ENCODE measurements at regions not wholly inside any gene's neighbourhood (a gene's known extent, or its start where the extent isn't known, plus 50 kb on each side); places are given as distances from the start of the nearest gene placed in this dataset.
A peak's percentile ranks its signal among the peaks of the same experiment; 100 is the strongest.

DNA sequence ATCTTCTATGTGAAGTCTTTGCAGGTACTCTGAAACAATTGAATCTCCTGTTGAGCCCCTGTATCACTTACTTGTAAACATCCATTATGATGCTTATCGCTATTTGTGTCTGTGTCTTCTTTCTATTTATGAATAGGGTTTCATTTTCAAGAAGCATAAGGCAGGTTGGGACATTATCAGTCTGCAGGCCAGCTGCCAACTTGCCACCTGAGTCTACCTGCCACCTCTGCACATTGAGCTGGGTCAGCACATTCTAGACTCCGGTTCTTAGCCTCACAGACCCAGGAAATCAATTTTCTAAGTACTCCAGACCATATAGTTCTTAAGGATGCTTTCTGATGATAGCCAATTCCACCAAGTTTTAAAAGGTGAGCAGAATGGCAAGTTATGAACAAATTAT, 105.7 kb upstream of the MCTP2 start:
- Mint-ChIP-seq H3K4me3 (no peak overlapping the region), H3K36me3 (ENCODE audit: insufficient read depth in 2 of 2) (no peaks in the 10 kb centered on the region), H3K27me3 (ENCODE audit: low read depth) (no peaks in the 10 kb centered on the region), H3K27ac (no peak overlapping the region), H3K9me3 (no peaks in the 10 kb centered on the region), H3K4me1 (ENCODE audit: low read depth) (no peaks in the 10 kb centered on the region)
- ATAC-seq (replicated peaks in 1 of 2) (no peak), DNase-seq (no peak)

- H3K27ac Mint-ChIP-seq: no peak overlapping the region
- H3K4me3 Mint-ChIP-seq: no peak overlapping the region
- H3K4me1 Mint-ChIP-seq (ENCODE audit: low read depth): no peaks in the 10 kb centered on the region
- ATAC-seq (replicated peaks in 1 of 2): no peak
- H3K27me3 Mint-ChIP-seq (ENCODE audit: low read depth): no peaks in the 10 kb centered on the region
- no peak for DNase-seq
- no peaks in the 10 kb centered on the region for H3K9me3 Mint-ChIP-seq
- no peaks in the 10 kb centered on the region for H3K36me3 Mint-ChIP-seq (ENCODE audit: insufficient read depth in 2 of 2)
Observed at GRCh38 chr15:94125156-94125555, 106.2 kb upstream of the MCTP2 start.

DNA sequence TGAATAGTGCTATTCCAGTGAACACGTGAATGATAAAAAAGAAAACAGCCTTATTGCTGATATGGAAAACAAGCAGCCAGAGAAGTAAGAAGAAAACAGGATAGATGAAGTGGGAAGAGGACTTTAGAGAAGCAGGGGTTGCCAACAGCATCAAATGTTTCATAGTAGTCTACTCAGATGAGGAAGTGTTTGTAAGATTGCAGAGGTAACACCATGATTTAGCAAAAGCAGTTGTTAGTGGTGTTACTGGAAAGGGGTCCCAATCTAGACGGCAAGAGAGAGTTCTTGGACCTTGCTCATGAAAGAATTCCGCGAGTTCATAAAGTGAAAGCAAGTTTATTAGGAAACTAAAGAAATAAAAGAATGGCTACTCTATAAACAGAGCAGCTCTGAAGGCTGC, 108.8 kb upstream of the MCTP2 start:
- DNase-seq: no peak
- H3K27ac Mint-ChIP-seq: no peak overlapping the region
- no peaks in the 10 kb centered on the region for H3K27me3 Mint-ChIP-seq (ENCODE audit: low read depth)
- H3K4me1 Mint-ChIP-seq (ENCODE audit: low read depth): no peaks in the 10 kb centered on the region
- H3K36me3 Mint-ChIP-seq (ENCODE audit: insufficient read depth in 2 of 2): no peaks in the 10 kb centered on the region
- H3K4me3 Mint-ChIP-seq: no peak overlapping the region
- no peaks in the 10 kb centered on the region for H3K9me3 Mint-ChIP-seq
- no peak for ATAC-seq (replicated peaks in 1 of 2)

- ATAC-seq (replicated peaks in 1 of 2) (peak; percentile 99), DNase-seq (peak; percentile 55 to 59)
- no peaks in the 10 kb centered on the region for H3K9me3 Mint-ChIP-seq
- no peak overlapping the region for H3K4me3 Mint-ChIP-seq
- no peaks in the 10 kb centered on the region for H3K4me1 Mint-ChIP-seq (ENCODE audit: low read depth)
- no peak overlapping the region for H3K27ac Mint-ChIP-seq
- H3K36me3 Mint-ChIP-seq (ENCODE audit: insufficient read depth in 2 of 2): no peaks in the 10 kb centered on the region
- no peaks in the 10 kb centered on the region for H3K27me3 Mint-ChIP-seq (ENCODE audit: low read depth)
Observed at GRCh38 chr15:94119923-94120775, 111.2 kb upstream of the MCTP2 start.

GRCh38 chr15:94119298-94119811, 112.0 kb upstream of the MCTP2 start:
- no peaks in the 10 kb centered on the region for H3K4me1 Mint-ChIP-seq (ENCODE audit: low read depth)

GRCh38 chr15:94110476-94111130, 120.8 kb upstream of the MCTP2 start:
- H3K4me3 Mint-ChIP-seq: no peak overlapping the region
- H3K4me1 Mint-ChIP-seq (ENCODE audit: low read depth): no peaks in the 10 kb centered on the region
- no peak for ATAC-seq (replicated peaks in 1 of 2)
- no peaks in the 10 kb centered on the region for H3K36me3 Mint-ChIP-seq (ENCODE audit: insufficient read depth in 2 of 2)
- no peak for DNase-seq
- H3K27ac Mint-ChIP-seq: no peak overlapping the region
- H3K27me3 Mint-ChIP-seq (ENCODE audit: low read depth): peaks cover 24% of the 10 kb centered on the region
- H3K9me3 Mint-ChIP-seq: no peaks in the 10 kb centered on the region

More at GRCh38 chr15:94119298-94119811, 112.0 kb upstream of the MCTP2 start:
- no peaks in the 10 kb centered on the region for H3K27me3 Mint-ChIP-seq (ENCODE audit: low read depth)
- no peak for DNase-seq
- no peak overlapping the region for H3K27ac Mint-ChIP-seq
- H3K36me3 Mint-ChIP-seq (ENCODE audit: insufficient read depth in 2 of 2): no peaks in the 10 kb centered on the region
- no peaks in the 10 kb centered on the region for H3K9me3 Mint-ChIP-seq
- no peak overlapping the region for H3K4me3 Mint-ChIP-seq
- ATAC-seq (replicated peaks in 1 of 2): peak; percentile 15 to 18

GRCh38 chr15:94107652-94108051, 123.7 kb upstream of the MCTP2 start:
- no peaks in the 10 kb centered on the region for H3K4me1 Mint-ChIP-seq (ENCODE audit: low read depth)

GRCh38 chr15:94105760-94106159, 125.6 kb upstream of the MCTP2 start:
- Mint-ChIP-seq H3K27ac (no peak overlapping the region), H3K36me3 (ENCODE audit: insufficient read depth in 2 of 2) (no peaks in the 10 kb centered on the region), H3K4me1 (ENCODE audit: low read depth) (no peaks in the 10 kb centered on the region), H3K9me3 (no peaks in the 10 kb centered on the region), H3K27me3 (ENCODE audit: low read depth) (peaks cover 27% of the 10 kb centered on the region), H3K4me3 (no peak overlapping the region)
- no peak for DNase-seq
- no peak for ATAC-seq (replicated peaks in 1 of 2)

More at GRCh38 chr15:94107652-94108051, 123.7 kb upstream of the MCTP2 start:
- Mint-ChIP-seq H3K27ac (no peak overlapping the region), H3K4me3 (no peak overlapping the region), H3K27me3 (ENCODE audit: low read depth) (peaks cover 30% of the 10 kb centered on the region), H3K9me3 (no peaks in the 10 kb centered on the region), H3K36me3 (ENCODE audit: insufficient read depth in 2 of 2) (no peaks in the 10 kb centered on the region)
- no peak for ATAC-seq (replicated peaks in 1 of 2)
- DNase-seq: no peak

- no peak overlapping the region for H3K27ac Mint-ChIP-seq
- H3K36me3 Mint-ChIP-seq (ENCODE audit: insufficient read depth in 2 of 2): no peaks in the 10 kb centered on the region
- ATAC-seq (replicated peaks in 1 of 2) (no peak), DNase-seq (no peak)
- no peak overlapping the region for H3K4me3 Mint-ChIP-seq
- no peaks in the 10 kb centered on the region for H3K9me3 Mint-ChIP-seq
- peaks cover 18% of the 10 kb centered on the region for H3K27me3 Mint-ChIP-seq (ENCODE audit: low read depth)
- no peaks in the 10 kb centered on the region for H3K4me1 Mint-ChIP-seq (ENCODE audit: low read depth)
Observed at GRCh38 chr15:94100863-94101262, 130.5 kb upstream of the MCTP2 start.

GRCh38 chr15:94099574-94099960, 131.8 kb upstream of the MCTP2 start:
- no peak for ATAC-seq (replicated peaks in 1 of 2)
- Mint-ChIP-seq H3K4me1 (ENCODE audit: low read depth) (no peaks in the 10 kb centered on the region), H3K36me3 (ENCODE audit: insufficient read depth in 2 of 2) (no peaks in the 10 kb centered on the region), H3K9me3 (no peaks in the 10 kb centered on the region), H3K27ac (no peak overlapping the region), H3K27me3 (ENCODE audit: low read depth) (peaks cover 15% of the 10 kb centered on the region), H3K4me3 (no peak overlapping the region)
- no peak for DNase-seq

DNA sequence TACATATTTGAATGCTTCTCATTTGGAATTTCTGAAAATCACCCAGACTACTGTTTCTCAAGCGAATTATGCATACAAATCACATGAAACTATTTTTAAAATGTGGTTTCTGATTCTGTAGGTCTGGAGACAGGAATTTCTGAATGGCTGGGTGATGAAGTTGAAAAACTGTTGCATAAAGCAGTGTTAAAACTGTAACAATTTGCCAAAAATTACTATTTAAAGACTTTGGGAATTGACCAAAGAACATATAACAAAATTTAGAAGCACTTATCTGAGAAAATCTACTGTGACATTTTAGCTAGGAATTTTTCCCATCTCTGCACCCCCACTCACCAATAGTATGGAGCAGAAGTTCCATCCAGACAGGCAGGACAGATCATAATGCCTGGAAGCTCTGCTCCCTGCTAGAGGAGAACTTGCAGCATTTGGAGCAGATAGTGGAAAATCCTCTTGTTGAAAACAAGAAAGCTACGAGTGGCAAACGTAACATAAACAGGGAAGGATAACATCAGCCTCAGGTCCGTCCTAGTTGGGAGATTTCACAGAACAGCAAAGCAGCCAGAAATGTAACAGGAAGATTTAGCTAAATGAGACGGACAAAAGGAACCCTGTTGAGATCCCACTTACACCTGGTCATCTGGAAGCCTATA, 132.3 kb upstream of the MCTP2 start:
- Mint-ChIP-seq H3K27ac (no peak overlapping the region), H3K36me3 (ENCODE audit: insufficient read depth in 2 of 2) (no peaks in the 10 kb centered on the region), H3K27me3 (ENCODE audit: low read depth) (peaks cover 10% of the 10 kb centered on the region), H3K4me1 (ENCODE audit: low read depth) (no peaks in the 10 kb centered on the region), H3K4me3 (no peak overlapping the region), H3K9me3 (no peaks in the 10 kb centered on the region)
- no peak for ATAC-seq (replicated peaks in 1 of 2)
- no peak for DNase-seq

GRCh38 chr15:94097552-94097951, 133.8 kb upstream of the MCTP2 start:
- no peak for DNase-seq
- ATAC-seq (replicated peaks in 1 of 2): no peak
- Mint-ChIP-seq H3K27ac (no peak overlapping the region), H3K4me3 (no peak overlapping the region), H3K9me3 (no peaks in the 10 kb centered on the region), H3K27me3 (ENCODE audit: low read depth) (peaks cover 8% of the 10 kb centered on the region), H3K36me3 (ENCODE audit: insufficient read depth in 2 of 2) (no peaks in the 10 kb centered on the region), H3K4me1 (ENCODE audit: low read depth) (no peaks in the 10 kb centered on the region)

- Mint-ChIP-seq H3K36me3 (ENCODE audit: insufficient read depth in 2 of 2) (no peaks in the 10 kb centered on the region), H3K4me1 (ENCODE audit: low read depth) (no peaks in the 10 kb centered on the region), H3K4me3 (no peak overlapping the region), H3K9me3 (no peaks in the 10 kb centered on the region), H3K27me3 (ENCODE audit: low read depth) (peaks cover 8% of the 10 kb centered on the region), H3K27ac (no peak overlapping the region)
- no peak for ATAC-seq (replicated peaks in 1 of 2)
- no peak for DNase-seq
Observed at GRCh38 chr15:94094310-94094709, 137.1 kb upstream of the MCTP2 start.
